HG03460 (cell line): ENCODE measurements at regions not wholly inside any gene's neighbourhood (a gene's known extent, or its start where the extent isn't known, plus 50 kb on each side); places are given as distances from the start of the nearest gene placed in this dataset.
"Not testable (repeated sequence)": the region's sequence is repeated elsewhere in the genome, so short reads cannot be mapped to it uniquely, and the experiment has no call there.

Experiments used
- ATAC-seq: cut with Tn5 transposase; IDR thresholded peaks from one replicate; pipeline ENCODE4 v1.9.1; 2021; ENCODE audit not compliant: unreplicated experiment

DNA sequence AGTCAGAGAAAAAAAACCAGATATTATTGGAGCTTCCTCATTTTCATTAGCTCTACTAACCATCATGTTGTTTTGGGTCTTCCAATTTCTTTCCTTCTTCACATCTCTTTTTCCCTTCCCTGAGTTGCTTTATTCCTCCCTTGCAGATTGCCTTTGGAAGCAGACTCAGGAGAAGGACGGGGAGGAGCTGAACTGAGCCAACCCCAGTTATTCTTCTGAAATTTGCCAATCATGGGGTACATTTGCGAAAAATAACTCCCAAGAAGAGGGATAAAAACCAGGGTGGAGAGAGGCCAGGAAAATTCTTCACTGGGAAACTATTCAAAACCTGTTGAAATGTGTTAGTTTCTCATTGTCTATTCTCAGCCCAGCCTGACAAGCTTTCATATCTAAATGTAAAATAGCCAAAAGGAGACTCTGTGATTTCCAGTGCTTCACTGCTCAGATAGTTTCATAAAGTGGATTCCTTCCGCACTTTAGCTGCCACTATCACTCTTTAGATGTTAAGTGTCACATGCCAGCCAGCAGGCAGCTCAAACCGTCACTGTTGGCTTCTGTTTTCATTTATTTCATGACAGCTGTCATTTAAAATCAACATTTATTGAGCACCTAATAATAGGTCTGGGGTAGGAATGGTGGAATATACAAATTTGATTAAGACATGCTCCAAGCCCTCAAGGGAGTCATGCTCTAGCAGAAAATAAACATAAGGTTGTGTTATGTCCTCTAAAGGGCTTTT lies 204.5 kb downstream of the SREK1 start:
- no peak for ATAC-seq

DNA sequence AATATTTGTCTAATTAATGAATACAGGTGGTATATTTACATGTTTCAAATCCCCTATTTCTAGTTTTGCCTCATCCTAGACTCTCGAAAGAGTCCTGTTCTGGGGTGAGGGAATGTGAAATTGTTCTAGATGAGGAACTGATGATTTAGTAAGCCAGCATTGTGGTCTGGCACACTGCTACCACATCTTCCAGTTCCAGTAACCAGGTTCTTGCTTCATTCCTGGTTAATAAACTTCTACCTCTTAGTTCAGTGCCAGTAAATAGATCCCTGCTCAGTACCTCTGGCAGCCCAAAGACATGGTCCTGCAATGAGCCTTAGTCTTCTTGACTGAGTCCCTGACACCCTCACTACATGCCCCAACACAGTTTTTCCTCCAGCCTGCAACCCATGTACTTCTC lies 207.7 kb downstream of the SREK1 start:
- ATAC-seq: no peak

DNA sequence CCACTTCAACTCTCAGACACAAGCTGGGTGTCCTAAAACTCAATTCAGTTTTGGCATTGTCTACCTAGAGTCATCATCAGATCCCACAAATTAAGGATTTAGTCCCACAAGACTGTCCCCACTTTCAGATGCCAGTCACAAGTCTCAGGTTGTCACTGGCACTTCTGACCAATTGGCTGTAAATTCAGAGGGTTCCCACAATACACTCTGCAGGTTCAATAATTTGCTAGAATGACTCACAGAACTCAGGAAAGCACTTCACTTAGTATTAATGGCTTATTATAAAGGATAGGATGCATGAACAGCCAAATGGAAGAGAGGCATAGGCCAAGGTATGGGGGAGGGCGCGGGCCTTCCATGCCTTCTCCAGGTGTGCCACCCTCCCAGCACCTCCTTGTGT lies 209.1 kb downstream of the SREK1 start:
- ATAC-seq: no peak

DNA sequence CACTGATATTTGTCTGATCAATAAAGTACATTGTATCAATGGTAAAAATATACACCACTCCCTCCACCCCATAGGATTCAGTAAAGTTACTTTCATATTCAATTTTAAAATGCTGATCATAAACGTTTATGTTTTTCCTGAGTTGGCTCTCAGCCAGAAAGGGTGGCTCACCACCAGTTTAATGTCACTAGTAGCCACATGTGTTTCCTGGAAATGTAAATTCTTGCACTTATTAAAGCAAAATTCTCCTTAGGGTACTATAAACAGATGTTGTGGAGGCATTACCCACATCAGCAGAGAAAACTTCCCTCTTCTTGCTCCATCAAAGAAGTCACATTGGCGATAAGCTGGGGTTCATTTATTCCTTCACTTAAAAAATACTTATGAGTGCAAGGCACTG lies 210.3 kb downstream of the SREK1 start:
- no peak for ATAC-seq

DNA sequence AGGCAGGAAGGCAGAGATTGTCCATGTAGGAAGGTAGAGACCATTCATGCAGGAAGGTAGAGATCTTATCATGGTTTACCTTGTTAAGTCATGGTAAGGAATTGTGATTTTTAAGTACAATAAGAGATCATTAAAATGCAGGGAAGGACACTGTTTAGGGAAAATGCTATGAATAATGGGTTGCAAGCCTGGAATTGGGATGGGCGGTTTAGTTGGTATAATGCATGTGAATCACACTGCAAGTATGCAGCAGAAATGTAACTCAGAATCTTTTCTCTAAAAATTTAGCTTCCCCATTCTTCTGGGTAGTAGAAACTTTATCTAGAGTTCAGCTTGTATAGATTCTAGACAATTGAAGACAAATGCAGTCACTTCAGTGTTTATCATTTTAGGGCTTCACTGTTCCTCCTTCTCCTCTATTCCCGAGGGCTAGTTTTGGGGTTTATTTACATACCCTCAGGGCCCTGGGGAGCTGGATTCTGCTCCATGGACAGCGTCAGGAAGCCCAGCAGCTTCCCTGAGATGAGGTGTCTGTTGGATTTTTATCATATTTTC lies 212.0 kb downstream of the SREK1 start:
- no peak for ATAC-seq

DNA sequence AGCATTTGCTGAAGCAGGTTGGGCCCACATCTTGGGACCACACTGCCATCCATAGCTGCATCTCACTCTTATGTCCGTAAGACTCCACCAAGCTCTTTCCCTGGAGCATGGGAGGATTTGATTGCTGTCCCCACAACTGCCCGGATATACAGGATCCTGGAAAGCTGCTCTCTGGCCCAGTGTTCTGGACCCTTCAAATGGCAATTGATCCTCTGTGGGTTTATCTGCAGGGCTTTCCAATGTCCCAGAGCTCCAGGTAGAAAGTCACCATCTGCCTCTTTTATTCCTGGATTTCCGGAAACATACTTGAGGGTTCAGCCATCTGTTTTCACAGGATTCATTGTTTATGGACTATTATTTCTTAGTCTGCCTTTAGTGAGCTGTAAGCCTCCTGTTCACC lies 214.6 kb downstream of the SREK1 start:
- ATAC-seq: no peak

DNA sequence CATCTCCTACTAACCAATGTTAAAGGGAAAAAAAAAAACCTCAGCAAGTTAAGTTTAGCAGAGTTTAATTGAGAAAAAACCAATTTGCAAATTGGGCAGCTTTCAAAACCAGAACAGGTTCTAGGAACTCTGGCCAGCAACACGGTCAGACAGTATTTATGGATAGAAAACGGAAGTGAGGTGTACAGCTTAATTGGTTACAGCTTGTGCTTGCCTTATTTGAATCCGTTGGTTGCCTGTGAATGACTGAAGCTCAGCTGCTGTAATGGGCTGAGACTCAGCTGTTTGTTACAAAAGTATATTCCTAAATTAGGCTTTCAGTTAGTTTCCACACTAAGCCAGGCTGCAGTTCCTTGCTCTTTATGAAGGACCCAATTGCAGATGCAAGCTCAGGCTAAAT lies 217.0 kb downstream of the SREK1 start:
- ATAC-seq: no peak

DNA sequence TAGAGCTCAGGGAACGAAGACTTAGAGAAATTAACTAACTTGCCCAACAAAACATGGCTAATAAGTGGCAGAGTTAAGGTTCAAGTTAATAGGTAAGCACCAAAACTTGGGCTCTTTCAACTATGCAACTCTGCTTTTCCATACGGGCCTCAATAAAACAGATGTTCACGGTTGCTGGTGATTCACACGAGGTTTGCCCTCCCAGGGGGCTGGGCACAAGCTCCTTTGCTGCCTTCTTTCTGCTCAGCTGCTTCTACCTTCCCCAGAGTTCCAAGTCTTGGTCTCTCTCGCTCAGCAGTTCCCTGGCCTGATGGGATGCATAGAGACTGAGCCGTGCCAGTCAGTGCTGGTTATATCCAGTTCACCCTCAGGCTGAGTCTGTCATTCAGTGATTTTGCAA lies 217.9 kb downstream of the SREK1 start:
- no peak for ATAC-seq

DNA sequence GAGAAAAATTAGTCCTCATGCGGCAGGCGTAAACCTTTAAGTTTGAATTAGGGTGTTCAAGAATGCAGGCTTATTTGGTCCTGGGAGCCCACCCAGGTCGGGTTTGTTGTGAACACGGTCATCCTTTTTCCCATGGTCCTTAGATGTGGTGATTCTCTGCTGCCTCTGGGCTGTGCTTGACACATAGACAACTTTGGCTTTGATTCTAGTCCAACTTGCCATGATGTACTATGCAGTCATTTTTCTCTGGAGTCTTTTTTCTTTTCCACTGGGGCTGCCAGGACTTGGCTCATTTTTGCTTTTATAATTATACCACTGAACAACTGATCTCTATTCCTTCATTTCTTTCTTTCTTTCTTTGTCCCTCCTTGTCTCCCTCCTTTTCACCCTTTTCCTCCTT lies 218.6 kb downstream of the SREK1 start:
- no peak for ATAC-seq

DNA sequence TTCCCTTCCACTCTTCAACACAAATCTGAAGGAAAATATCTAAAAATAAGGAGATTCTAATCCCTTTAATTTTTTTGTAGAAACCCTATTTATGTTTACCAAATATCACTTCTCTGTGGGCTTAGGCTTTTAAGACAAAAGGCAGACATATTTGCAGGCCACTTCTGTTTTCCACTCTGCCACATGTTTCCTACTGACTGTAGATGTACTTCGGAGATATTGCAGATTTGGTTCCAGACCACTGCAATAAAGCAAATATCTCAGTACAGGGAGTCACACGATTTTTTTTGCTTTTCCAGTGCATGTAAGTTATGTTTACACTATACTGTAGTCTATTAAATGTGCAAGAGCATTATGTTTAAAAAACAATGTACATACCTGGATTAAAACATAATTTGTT lies 219.0 kb downstream of the SREK1 start:
- ATAC-seq: no peak

DNA sequence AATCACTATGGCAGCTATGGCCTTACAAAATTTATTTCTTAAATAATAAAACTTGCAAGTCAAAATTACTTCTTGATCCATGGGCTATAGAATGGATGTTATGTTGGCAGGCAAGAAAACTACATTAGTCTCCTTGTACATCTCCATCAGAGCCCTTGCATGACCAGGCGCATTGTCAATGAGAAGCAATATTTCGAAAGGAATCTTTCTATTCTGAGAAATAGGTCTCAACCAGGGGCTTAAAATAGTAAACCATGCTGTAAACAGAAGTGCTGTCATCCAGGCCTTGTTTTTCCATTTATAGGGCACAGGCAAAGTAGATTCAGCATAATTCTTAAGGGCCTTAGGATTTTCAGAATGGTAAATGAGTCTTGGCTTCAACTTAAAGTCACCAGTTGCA lies 220.1 kb downstream of the SREK1 start:
- no peak for ATAC-seq

DNA sequence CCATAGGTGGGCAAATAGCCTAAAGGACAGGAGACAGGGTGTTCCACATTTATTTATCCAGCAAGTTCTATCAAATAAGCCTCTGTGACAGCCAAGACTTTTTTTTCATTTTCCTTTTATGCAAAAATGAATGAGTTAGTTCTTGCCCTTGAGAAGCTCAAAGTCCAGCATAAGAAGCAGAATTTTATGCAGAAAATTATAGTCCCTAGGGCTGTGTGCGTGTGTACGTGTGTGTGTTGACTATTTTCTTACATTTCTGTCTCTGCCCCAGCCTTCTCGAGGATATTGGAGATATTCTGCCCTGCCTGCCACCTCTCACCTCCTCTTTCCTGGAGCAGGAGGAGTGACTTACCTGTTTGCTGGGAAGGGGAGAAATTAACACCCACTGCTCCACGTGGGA lies 221.9 kb downstream of the SREK1 start:
- no peak for ATAC-seq

DNA sequence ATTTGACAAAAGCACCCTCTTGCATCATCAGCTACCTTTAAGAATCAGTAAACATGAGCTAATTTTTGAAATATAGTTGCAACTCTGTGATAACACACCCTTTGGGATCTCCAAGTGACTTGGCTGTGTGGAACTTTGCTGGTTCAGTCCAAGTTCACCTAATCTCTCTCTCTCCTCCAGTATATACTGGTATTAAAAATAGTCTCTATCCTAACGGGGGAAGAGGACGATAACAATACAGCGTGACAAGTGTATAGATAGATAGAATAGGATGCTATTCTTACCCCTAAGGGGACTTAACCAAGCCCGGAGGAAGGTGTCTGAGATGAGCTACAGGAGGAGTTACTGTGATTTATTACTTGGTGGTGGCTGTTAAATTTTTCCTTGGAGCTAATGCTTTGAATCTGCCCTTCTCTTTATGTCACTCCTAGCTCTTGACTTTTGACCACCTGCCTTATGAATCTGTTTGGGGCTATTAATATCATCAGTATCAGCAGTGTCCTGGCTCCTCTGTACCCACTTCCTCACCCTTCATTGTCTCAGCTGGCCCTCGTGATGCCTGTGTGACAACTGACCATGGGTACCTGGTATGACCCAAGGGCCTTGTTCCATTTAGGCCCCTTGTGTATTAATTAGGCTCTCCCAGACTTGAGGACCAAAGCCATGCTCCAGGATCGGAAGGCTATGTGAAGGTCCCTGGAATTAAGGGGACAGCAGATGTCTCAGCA lies 223.9 kb downstream of the SREK1 start:
- no peak for ATAC-seq

DNA sequence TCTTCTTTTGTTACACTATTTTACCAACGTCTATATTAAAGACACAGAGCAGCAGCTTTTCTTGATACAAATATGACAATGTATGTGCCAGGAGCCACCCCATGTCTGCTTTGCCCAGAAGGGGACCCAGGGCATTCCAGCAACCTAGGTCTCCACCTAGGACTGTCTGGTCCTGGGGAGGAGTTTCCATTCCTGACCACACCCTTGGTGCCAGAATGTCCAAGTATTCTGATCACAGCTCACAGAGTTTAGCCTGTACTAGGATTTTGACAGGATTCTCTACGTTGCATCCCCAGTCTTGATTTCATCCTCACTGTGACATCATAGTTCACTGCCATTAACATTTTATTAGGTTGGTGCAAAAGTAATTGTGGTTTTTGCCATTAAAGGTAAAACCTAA lies 224.7 kb downstream of the SREK1 start:
- ATAC-seq: no peak

DNA sequence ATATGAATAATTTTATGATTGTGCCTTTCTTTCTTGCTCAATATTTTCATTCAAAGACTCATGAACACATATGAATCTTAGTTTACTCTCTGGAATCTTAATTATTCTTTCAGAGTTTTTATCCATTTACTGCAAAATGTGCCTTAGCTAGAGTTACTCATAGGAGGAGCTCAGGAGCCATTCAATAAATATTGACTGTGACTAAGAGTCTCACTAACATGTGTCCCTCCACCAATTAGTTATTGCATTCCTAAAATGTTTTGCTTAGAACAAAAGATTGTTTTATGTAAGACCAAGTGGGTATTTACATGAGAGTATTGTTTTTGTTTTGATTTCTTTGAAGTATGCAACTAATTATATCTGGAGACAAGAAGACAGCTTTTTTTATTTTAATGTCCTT lies 218.4 kb upstream of the MAST4 start:
- ATAC-seq: no peak

DNA sequence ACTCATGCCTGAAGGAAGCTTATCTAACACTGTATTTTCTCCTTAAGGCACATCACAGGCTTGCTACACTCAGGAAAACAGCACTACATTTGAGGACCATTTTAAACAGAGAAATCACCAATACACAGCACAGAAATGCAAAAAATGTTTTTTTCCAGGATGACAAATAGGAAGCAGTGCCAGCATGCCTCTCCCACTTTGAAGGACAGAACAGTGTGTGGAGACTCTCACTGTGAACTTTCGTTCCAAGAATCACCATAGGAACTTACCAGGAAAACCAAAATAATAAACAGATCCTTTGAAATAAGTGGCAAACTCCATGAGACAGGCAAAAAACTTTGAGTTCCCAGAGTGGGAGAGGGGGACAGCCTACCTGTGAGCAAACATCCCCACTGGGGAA lies 217.8 kb upstream of the MAST4 start:
- ATAC-seq: no peak

DNA sequence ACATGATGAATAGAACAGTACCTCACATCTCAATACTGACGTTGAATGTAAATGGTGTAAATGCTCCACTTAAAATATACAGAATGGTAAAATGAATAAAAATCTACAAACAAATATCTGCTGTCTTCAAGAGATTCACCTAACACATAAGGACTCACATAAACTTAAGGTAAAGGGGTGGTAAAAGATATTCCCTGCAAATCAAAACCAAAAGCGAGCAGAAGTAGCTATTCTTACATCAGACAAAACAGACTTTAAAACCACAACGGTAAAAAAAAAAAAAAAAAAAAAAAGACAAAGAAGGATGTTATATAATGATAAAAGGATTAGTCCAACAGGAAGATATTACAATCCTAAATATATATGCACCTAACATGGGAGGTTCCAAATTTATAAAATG lies 214.0 kb upstream of the MAST4 start:
- no peak for ATAC-seq

DNA sequence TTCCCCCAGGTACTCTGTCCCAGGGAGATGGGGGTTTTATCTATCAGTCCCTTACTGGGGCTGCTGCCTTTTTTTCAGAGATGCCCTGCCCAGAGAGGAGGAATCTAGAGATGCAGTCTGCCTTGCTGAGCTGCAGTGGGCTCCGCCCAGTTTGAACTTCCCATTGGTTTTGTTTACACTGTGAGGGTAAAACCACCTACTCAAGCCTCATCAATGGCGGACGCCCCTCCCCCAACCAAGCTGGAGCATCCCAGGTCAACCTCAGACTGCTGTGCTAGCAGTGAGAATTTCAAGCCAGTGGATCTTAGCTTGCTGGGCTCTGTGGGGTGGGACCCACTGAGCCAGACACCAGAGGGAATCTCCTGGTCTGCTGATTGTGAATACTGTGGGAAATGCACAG lies 191.0 kb upstream of the MAST4 start:
- not testable (repeated sequence) for ATAC-seq

DNA sequence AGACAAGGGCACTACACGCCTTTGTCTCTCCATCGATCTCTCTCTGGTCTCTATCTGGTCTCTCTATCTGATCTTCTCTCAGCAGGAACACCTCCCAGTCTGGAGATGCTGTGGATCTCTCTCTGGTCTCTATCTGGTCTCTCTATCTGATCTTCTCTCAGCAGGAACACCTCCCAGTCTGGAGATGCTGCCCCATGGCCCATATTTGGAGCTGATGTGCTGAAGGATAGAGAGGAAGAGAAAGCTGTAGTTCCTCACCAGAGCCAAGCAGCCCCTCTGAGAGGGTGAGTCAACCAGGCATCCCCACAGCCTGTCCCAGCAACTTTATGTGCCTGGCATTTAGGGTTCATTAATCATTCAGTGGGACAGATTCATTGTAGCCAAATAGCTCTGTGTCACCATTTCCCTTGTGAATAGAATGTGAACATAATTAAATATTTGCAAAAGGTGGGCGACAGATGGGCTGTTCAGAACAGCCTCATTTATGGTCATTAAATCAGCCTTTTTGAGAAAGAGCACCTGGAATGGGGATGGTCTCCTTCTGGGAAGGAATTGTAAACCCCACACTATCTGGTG lies 189.3 kb upstream of the MAST4 start:
- no peak for ATAC-seq

DNA sequence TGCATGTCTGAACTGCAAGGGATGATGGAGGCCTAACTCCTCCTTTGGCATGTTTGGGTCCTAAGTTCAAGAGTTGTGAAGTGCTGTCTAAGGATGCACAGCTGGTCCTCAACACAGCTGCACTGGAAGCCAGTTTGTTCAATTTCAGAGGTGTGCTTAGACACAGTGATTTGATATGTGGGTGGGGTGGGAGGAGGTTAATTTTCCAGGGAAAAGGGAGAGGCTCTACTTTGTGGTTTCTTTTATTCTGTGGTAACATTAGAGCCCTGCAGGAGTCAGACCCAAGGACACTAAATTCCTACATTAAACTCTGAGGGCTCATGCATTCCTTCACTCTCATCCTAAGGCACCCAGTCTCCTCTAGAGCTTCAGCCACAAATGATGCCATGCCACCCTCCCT lies 188.4 kb upstream of the MAST4 start:
- ATAC-seq: no peak

DNA sequence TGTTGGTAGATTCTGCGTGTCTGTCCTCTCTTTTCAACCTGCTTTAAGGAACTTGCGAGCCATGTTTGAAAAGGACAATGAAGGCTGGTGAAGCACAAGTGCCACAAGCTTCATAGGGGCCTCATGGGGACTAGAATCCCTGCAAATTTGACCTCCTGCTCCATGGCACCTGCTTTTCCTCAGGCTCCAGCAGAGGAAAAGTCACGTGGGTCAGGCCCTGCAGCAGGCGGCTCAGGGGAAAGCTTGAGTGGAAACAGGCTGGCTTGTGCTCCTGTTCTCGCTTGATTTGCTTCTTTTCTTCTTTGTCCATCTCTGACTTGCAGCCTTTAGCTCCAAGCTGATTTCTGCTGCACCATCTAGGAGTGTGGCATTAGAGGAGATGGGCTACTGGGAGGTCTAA lies 187.6 kb upstream of the MAST4 start:
- ATAC-seq: no peak

DNA sequence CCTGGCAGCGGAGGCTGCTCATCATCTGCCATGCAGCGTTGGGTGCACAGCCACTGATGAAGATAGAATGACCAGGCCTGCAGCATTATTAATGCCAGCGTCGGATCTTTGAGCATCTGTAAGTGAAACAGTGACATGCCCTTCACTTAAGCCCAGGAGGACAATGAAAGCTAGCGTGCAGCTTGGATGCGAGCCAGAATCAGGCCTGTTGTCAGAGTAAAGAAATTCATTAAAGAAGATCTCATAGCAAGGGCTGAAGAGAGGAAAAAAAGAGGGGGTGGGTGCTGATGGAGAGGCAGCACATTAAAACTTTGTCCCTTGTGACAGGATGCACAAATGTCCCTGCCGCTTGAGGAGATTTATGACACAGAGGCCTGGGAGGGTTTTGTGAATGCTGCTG lies 186.1 kb upstream of the MAST4 start:
- ATAC-seq: no peak
